ENCODE measurements at regions not wholly inside any gene's neighbourhood (a gene's known extent, or its start where the extent isn't known, plus 50 kb on each side); places are given as distances from the start of the nearest gene placed in this dataset.
A peak's percentile ranks its signal among the peaks of the same experiment; 100 is the strongest.
"Not testable (repeated sequence)": the region's sequence is repeated elsewhere in the genome, so short reads cannot be mapped to it uniquely, and the experiment has no call there.

DNA sequence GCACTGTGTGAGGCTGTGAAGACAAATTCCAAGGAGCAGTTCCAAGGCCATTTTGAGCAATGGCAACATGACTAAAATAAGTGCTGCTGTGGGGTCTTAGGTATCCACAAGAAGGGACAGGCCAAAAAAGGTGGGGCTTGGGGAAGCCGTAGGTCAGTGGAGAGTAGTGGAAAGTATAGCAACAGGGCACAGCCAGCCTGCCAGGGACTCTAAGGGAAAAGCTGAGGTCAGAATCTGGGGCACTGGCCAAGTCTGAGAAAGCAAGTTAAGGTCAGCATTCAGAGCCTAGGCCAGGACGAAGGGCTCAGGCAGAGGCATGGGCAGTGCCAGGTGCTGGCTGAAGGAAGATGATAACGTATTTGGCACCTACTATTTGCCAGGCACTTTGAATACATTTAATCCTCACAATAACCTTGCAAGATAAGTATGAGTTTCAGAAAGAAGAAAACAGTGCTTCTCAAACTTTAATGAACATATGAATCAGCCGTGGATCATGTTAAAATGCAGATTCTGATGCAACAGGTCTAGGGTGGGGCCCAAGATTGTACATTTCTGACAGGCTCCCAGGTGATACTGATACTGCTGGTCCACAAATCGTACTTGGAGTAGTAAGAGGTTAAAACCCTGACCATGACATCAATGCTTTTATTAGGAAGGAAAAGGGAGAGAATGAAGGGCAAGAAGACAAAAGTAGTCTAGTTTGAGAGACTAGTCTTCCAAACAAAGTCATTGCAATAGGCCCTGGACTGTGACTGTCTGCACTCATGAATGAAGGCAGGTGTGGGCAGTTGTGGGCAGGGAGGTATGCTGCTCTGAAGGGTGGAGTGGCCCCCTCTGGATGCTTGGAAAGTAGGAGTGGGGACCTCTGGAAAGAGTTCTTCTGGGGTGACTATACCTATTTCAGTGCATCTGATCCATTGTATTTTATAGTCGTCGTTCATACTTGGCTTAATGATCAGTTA, 106.3 kb upstream of the ANKRD28 start:
- no peak for DNase-seq

DNA sequence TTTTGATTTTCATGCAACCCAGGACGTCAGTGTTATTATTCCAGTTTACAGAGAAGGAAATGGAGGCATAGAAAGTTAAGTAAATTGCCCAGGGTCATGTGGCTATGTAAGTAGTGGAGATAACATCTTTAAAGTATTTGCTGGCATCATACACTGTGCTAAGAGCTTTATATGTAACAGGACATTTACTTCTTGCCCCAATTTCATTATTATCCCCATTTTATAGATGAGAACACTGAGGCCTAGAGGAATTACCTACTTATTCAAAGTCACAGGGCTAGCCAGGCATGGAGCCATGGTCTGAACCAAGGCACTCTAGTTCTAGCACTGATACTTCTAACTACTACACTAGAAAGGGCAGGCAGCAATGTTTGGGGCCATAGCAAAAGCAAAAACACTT, 107.3 kb upstream of the ANKRD28 start:
- DNase-seq = no peak

DNA sequence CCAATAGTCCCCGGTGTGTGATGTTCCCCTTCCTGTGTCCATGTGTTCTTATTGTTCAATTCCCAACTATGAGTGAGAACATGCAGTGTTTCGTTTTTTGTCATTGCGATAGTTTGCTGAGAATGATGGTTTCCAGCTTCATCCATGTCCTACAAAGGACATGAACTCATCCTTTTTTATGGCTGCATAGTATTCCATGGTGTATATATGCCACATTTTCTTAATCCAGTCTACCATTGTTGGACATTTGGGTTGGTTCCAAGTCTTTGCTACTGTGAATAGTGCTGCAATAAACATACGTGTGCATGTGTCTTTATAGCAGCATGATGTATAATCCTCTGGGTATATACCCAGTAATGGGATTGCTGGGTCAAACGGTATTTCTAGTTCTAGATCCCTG, 109.6 kb upstream of the ANKRD28 start:
- not testable (repeated sequence) for DNase-seq

DNA sequence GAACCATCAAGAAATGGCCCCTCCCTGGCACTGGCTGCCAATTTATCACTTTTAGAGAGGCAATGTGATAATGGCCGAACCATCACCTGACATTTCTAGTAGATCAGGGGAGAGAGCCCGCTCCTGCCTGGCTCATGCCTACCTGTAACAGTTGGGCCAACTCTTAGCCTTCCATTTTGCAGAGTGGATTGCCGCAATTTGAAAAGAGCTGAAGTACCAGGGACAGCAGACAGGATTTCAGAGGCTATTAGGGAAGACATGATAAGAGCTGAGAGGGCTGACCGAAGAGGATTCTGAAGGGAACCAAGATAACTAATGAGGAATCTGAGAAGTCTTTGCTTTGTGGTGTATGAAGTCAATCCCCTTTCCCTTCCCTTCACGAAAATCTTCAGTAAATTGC, 121.2 kb upstream of the ANKRD28 start:
- DNase-seq = no peak

DNA sequence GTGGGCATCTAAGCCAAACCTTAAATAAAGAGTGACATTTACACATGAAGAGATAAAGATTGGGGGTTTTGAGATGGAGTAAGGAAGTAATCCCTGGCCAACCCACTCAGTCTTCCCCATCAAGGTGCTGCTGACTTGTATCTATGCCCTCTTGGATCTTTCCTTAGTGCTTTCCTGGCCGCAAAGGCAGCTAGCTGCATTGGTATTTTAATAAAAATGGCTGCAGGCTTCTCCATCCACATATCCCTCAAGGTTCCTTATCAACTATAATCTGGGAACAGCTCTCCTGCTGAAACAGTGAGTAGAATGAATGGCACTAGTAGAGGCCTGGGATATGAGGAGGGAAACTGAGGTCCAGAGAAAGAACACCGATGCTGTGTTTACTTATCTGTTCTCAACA, 122.2 kb upstream of the ANKRD28 start:
- no peak for DNase-seq

DNA sequence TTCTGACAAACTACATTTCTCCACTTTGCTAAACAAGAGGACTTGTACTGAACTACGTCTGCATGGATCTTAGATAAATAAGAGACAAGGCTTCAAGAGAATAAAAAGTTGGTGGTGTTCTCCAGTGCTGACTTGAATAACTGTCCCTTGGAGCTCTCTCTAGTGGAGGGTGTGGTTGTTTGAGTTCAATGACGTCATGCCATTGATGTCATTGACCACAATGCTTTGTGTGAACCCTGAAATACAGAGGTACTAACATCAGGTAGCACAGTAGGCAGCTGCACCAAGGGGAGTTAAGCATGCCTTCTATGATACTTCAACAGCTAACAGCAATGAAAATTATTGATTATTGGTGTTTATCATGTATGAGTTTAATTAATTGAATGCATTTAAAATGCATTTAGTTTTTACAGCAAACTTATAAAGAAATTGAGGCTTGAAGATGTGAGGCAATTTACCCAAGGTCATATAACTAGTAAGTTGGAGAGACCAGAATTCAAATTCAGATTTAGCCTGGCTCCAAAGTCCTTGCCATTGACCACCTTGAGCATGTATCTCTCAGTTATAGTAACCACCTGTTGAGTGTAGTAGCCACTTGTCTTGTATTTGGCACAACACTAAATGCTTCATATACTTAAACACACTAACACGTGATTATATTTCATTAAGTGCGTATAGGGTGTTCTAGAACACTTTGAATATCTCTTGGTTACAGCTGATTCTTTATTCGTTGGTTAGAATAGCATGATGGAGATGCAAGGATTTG, 126.0 kb upstream of the ANKRD28 start:
- no peak for DNase-seq

DNA sequence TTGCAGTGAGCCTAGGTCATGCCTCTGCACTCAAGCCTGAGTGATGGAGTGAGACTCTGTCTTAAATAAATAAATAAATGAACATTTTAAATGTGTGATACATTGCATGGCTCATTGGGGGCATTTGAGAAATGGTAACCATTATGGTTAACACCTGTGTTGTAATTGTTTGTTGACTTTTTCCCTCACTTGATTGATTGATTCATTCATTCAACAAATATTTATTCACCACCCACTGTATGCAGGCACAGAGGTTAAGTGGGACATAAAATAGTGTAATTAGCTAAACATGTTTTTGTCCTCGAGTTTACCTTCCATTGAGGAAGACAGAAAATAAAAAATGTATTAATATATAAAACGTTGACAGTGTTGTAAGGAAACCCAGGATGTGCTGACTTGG, 127.1 kb upstream of the ANKRD28 start:
- DNase-seq = peak; percentile 7

DNA sequence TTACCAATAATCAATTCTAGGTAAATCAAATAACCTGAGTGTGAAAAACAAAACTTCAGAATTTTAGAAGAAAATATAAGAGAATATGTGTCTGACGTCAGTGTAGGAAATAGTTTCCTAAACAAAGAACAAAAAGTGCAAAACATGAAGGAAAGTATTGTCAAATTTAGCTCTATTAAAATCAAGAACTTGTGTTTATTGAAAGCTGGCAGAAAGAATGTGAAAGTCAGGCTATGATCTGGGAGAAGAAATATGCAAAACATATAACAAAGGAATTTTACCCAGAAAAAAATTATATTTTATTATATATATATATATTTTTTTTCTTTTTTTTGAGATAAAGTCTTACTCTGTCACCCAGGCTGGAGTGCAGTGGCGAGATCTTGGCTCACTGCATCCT, 129.1 kb upstream of the ANKRD28 start:
- DNase-seq = no peak

DNA sequence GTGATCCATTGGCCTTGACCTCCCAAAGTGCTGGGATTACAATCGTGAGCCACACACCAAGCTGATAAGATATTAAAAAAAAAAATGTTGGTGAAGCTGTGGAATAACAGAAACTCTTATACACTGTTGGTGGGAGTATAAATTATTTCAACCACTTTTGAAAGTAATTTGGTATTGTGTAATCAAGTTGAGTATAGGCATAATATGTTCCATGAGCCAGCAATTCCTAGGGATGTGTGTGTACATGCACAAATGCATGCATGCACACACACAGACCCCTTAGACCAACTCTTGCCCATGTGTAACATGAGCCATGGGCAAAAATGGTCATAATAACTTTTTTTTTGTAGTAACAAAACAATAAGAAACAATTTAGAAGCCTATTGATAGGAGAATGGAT, 130.2 kb upstream of the ANKRD28 start:
- DNase-seq = no peak

DNA sequence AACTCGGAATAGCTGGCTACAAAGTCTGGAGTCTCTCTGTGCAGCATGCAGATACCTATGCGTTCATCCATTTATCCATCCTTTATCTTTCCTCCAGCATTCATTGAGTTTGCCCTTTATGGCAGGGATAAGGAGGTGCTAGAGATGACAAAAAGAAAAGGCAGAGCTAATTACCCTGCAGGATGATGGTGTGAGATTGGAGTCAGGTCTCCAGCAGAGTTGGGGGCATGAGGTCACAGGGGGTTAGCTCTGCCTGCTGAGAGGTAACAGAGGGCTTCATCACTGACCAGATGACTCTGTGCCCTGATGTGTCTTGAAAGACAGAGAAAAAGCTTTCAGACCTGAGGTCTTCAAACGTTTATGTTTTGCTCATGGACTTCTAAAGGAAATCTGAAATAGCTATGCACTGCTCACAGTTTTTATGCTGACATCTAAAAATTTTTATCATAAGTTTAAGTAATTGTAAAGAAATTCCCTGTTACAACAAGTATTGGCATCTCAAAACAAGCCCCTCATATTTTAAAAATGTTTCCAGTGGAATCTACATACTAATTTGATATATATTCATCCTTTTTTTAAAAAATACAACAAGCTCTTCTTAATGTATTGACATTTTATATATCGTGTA, 132.3 kb upstream of the ANKRD28 start:
- DNase-seq = no peak

DNA sequence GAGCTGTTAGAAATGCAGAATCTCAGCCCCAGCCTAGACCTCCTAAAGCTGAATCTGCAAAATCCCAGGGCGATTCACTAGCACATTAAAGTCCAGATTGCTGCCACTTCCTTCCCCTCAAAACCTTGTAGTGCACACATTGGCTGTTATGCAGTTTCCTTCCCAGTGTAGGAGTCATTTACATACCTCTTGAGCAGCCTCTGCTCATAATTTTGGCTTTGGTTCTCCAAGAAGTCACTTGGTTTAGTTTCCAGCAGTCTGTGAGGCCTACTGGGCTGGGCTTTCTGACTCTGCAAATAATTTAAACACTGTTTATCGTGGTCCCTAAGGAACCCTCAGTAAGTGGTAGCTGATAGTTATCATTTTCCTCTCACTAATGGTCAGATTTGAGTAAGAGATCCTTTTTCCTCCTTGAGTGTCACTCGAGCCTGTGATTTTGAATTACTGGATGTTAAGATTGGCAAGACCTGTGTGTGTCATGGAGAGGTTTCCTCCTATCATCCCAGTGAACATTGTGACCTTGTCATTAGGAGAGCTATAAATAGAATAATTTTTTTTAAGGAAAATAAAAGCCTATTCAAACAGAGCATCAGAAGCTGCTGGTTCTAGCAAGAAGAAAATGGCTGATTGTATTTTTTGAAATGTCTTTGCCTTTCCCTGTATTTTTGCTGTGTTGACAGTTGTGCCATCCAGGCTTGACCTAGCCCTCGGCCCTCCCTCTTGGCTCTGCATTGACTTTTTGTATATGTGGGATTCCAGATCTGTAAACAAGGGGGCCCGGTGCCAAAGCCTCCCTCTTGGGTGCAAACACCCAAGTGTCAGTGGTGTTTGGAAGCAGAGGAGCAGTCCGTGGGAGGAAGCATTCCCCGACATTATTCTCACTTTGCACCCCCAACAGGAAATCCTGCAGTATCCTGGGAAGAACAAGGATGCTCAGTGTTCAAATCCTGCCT, 134.8 kb upstream of the ANKRD28 start:
- no peak for DNase-seq

DNA sequence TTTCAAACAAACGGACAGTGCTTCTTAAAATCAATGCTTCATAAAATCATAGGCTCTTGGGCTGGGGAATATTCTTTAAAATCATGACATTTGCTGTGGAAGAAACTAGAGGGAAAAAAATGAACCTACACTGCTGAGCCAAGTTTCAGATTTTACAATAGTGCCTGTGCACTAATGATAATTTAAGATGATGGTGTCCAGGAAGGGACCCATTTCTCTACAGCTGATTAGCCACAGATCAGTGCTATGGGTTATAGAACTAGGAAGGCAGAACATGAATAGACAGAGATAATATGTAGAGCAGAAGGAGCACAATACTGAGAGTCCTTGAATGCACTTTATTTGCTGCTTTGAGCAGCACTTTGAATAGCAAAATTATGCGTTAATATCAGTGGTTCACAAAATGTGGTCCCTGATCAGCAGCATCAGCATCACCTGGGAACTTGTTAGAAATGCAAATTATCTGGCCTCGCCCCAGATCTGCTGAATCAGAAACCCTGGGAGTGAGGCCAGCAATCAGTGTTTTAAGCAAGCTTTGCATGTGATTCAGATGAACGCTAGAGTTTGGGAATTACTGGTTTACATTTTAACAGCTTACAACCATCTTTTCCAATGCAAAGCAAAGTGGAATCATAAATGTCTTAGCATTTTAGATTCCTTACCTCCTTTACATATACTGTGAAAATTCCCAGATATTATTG, 135.8 kb upstream of the ANKRD28 start:
- DNase-seq = no peak

DNA sequence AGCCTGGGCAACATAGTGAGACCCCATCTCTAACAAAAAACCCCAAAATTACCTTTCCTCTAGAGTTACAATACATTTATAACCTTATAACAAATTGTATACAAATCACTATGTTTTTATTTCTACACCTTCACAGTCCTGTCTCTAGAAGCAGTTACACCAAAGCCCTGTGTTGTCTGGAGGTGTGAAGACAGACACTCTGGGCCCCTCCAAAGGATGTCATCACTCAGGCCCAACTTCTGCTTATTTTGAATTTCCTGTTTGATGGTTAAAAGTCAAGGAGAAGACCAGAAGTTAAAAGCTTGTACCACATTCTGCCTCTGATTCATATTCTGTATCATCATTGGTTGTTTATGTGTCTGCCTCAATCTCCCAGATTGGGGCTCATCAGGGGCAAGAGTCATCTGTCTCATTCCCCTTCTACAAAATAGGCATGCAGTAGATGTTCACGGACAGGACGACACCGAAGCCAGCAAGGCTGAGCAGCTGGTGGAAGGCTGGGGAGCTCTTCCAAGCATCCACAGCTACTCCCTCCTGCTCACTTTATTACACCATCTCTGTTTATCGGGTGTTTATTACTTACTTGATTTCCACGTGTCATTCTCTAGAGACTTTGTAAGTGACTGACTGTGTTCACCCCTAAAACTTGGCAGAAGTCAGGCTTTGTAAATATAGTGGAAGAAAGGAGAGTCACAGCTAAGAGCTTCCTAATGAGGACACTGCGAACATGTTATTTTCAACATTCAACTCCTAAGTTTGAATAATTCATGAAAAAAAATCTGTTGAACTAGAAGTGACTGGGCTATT, 136.8 kb upstream of the ANKRD28 start:
- no peak for DNase-seq

DNA sequence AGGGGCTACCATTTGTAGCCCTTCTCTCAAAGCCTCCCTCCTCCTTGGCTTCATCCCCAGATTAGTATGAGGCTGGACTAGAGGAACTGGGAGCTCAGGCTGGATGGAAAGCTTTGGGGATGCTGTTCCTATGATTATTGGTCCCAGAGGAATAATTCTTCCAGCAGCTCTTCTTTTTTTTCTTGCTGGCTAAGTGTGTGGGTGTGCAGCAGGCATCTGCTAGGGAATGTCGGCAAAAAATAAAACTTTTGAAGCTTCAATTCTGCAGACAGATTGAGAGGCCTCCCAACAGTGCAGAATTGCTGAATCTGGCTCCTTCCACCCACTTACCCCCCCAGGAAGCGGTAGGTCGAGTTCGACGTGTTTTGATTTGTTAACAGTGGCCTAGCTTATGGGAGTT, 138.5 kb upstream of the ANKRD28 start:
- DNase-seq = no peak

DNA sequence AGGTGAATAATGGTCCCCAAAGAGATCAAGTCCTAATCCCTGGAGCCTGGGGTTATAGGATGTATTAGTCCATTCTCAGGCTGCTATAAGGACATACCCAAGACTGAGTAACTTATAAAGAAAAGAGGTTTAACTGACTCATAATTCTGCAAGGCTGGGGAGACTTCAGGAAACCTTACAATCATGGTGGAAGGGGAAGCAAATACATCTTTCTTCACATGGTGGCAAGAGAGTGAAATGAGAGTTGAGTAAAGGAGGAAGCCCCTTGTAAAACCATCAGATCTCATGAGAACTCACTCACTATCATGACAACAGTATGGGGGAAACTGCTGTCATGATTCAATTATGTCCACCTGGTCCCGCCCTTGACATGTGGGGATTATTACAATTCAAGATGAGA, 142.9 kb upstream of the ANKRD28 start:
- no peak for DNase-seq

DNA sequence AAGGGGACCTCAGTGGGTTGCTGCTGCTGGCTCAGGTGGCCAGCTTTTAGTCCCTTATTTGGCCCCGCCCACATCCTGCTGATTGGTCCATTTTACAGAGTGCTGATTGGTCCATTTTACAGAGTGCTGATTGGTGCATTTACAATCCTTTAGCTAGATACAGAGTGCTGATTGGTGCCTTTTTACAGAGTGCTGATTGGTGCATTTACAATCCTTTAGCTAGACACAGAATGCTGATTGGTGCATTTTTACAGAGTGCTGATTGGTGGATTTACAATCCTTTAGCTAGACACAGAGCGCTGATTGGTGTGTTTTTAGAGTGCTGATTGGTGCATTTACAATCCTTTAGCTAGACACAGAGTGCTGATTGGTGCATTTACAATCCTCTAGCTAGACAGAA, 143.7 kb upstream of the ANKRD28 start:
- not testable (repeated sequence) for DNase-seq

DNA sequence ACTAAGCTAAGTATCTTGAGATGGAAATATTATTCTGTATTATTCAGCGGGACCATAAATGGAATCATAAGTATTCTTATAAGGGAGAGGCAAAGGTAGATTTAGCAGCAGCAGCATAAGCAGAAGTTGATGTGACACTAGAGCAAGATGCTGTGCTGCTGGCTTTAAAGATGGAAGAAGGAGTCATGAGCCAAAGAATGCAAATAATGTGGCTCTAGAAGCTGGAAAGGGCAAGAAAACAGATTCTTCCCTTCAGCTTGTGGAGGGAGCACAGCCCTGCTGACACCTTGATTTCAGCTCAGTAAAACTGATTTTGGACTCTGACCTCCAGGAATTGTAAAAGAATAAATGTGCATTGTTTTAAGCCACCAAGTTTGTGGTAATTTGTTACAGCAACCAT, 144.2 kb upstream of the ANKRD28 start:
- DNase-seq = no peak

DNA sequence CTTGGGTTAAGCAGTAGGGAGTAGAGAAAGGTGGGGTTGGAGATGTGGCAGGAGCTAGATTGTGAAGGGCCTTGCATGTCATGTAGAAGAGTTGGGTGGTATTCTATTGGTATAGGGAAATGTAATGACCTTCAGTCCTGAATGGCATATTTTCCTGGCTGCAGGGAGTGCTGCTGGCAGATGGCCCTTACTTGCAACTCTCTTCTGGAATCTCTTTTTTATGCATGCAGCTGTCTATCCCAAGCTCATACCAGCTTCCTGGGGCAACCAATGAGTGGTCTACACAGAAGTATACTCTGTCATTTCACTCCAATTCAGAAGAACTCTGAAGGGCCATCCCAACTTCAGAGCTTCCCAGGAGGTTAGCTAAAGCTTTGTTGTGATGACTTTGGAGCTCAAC, 144.7 kb upstream of the ANKRD28 start:
- DNase-seq = no peak

DNA sequence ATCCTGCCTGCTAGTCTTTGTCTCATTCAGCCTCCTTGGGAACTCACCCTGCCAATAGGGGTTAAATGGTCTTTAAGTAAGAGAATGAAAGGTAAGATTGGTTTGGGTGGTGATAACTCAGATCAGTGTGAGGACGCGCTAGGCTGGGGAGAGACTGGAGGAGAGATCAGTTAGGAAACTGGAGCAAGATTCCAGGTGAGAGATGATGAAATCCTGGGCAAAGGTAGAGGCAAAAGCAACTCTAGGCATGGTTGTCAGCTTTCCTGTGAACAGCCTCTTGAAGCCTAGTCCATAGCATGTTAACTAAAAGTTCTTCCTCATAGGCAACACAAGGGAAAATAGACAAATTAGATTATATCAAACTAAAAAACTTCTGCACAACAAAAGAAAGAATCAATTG, 145.2 kb upstream of the ANKRD28 start:
- DNase-seq = no peak

DNA sequence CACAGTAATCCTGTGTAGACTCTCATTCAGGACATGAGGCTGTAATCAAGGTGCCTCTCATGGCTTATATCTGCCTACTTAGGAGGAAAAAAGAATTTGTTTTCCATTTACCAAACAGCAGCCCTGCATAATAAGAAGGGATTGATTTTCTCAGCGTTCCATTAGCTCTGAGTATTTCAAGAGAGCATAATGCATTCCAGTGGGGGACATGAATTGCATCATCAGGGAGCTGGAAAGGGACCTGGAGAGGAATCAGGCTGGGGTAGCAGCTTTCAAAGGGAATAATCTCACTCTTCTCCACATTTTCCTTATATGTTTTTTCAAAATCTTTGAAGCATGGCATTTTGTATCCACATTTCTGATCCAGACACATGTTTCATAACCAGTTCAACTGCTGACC, 150.6 kb upstream of the ANKRD28 start:
- DNase-seq = no peak

Measured in DMS153 (cell line).